Right renal pelvis (tissue), 4 donors: ENCODE measurements at regions not wholly inside any gene's neighbourhood (a gene's known extent, or its start where the extent isn't known, plus 50 kb on each side); places are given as distances from the start of the nearest gene placed in this dataset.
"Not testable (repeated sequence)": the region's sequence is repeated elsewhere in the genome, so short reads cannot be mapped to it uniquely, and the experiment has no call there.

Source experiments
- DNase-seq, 4 donors: peaks; one replicate each; pipeline ENCODE4 v3.0.0-alpha.2; 2013; ENCODE audit warnings: low read depth in 4 of 4, low spot score in 3 of 4, missing footprints in 1 of 4

DNA sequence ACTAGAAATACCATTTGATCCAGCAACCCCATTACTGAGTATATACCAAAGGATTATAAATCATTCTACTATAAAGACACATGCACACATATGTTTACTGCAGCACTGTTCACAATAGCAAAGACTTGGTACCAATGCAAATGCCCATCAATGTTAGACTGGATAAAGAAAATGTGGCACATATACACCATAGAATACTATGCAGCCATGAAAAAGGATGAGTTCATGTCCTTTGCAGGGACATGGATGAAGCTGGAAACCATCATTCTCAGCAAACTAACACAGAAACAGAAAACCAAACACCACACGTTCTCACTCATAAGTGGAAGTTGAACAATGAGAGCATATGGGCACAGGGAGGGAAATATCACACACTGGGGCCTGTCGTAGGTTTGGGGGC lies 106.0 kb downstream of the SPATA18 start:
- not testable (repeated sequence) for DNase-seq

DNA sequence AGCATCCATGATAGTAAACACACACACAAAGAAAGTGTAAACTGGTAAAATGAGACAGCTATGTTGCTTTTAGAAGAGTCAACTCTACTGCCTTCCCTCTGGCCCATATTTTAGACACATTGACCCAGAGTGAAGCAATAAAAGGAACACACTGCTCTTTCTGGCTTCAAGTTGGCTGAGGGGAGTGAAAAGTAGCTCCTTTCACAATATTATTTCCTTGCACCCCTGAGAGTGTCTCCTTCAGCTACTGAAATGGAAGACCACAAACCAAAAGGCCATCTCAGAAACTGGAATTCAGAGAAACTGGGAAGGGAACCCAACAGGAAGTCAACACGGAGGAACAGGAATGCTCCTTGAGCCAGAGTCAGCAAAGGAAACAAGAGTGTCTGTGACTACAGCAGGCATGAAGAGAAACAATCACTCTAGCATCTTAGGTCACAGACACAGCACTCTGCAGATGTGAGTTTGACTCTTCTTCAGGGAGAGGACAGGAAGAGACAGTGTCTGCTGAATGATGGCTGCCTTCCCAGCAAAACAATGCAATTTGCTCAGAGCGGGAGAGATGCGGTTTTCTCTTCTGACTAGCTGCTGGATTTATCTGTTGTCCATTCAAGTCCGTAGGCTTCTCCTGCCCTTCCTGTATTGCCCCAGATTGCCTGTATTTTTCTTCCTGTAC lies 106.7 kb downstream of the SPATA18 start:
- DNase-seq = no peak

DNA sequence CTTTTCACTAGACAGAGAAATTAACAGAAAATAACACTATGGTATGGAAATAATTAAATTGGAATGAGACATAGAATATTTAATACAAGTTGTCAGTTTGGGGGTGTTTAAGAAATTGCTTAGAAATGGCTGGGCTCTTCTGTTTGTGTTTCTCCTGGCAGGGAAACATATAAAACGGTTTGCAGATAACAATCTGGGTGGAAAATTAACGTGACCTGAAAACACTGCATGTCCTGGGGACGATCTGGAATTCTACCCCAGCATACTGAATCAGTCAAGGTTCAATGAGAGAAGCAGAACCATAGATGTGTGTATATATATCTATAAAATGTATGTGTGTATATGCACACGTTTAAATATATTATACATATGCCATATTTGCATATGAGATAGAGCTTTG lies 109.8 kb downstream of the SPATA18 start:
- no peak for DNase-seq

DNA sequence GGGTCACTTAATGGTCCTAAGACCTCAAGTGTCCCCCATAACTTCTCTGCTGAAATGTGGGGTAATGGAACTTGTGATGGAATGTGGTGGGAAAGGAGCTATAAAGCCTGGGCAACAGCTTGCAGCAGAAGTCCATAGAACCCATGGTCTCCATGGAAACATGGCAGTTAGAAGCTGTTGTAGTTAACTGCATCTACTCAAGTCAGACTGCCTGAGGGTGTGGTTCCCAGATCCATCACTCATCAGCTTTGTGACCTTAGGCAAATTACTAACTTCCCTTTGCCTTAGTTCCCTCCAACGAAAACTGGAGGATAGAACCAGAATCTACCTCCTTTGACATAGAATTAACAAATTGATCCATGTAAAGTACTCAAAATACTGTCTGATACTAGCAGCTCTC lies 113.0 kb downstream of the SPATA18 start:
- no peak for DNase-seq

DNA sequence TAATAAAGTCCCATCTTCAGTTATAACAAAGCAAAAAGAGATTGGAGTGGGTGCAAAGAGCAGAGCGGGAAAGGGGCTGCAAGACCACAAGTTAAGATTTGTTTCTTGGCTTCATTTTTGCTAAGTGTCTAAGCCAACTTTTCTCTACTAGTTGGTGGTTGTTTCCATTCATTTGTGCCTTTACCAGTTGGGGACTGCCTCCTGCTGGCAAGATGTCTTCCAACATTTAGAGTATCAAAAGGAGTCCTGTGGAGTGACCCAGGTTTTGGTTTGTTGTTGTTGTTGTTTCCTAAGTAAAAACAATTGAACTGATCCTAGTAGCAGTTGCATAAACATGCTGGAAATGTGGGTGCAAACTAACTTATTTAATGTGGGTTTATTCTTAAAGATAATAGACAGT lies 121.1 kb downstream of the SPATA18 start:
- DNase-seq = no peak

DNA sequence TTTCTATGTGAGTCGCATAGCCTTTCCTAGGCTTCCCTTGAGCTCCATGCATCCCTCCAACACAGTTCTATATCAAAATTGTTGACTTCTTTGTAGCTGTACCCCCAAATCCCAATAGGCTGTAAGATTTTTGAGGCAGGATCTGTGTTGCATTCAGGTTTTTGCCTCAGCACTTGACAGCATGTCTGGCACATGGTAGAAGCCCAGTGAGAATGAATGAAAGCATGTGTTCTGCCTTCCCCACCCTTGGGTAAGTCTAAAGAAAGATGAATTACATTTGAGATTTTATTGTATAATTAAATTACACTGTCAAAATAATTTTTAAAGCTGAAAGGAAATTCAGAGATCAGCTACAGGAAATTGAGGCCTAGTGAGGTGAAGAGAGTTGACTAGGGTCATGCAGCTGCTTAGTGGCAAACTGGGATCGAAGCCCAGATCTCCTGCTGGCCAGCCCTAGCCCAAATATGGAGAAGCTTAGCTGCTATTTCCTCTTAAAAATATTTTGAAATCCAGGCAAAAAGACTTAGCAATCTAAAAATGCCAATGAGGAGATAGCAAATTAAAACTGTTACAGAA lies 122.5 kb downstream of the SPATA18 start:
- peak in 1 of 4 donors; percentile 36 for DNase-seq

DNA sequence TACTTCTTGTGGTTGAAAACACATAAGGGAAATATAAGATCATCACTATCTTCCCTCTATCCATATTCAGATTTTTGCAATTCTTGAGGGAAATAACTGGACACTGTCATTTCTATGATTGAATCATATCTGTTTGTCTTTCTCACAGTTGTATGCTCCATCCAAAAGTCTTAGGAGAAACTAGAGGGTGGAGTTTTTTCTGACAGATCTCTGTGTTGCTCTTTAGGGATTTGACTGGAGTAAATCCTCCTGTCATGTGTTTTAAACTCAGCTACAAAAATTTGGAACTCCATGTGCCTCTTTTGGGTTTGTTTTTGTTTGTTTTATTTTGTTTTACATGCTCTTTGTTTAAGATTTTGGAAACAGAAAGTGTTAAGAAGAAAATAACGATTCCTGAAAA lies 136.5 kb downstream of the SPATA18 start:
- no peak for DNase-seq

DNA sequence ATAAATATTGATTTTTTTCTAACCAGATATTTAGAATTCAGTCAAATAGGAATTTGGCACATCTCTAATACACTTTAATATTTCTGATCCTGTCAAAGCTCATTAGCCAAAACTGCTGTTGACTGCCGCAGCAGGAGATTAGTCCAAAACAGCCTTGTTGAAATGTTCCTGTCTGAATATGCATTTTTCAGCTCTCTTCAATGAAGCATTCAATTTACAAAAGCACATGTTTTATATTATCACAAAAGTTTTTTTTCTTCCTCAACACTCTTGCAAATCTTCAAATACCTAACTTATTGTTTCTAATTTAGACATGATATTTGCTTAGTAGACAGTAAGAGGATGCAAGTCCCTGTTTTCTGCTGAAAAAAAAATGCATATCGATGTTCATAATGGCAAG lies 140.9 kb downstream of the SPATA18 start:
- no peak for DNase-seq

DNA sequence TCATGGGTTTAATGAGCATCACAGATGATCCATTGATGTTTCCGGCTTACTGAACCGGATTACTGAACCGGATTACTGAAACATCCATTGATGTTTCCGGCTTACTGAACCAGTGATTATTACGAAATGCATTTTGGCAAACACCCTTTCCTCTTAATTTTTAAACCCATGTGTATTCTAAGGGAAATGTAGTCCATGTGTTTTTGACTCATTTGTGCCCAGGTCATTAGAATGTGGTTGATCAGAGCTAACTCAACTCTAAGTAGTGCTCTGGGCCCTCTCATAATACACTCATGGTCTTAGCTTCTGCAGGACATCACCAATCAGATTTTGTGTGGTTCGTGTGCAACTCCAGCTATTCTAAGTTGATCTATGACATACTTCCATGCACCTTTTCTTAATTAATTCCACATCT lies 141.6 kb downstream of the SPATA18 start:
- DNase-seq = no peak

DNA sequence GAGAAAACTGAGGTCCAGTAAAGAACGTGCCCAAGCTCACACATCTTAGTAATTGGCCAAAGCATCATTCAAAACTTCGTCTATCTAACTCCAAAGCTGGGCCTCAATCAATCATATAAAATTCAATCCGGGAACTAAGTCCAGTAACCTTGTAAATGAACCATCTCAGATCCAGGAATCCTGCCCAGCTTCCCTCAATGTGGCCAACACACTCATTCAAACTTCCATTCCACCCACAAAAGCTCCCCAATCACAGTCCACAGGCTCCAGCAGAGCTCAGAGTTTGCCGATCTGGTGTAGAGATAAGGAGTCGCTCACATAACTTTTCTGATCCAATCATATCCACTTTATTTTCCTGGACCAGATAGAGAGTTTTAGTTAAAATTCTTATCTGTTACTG lies 144.8 kb downstream of the SPATA18 start:
- DNase-seq = no peak

DNA sequence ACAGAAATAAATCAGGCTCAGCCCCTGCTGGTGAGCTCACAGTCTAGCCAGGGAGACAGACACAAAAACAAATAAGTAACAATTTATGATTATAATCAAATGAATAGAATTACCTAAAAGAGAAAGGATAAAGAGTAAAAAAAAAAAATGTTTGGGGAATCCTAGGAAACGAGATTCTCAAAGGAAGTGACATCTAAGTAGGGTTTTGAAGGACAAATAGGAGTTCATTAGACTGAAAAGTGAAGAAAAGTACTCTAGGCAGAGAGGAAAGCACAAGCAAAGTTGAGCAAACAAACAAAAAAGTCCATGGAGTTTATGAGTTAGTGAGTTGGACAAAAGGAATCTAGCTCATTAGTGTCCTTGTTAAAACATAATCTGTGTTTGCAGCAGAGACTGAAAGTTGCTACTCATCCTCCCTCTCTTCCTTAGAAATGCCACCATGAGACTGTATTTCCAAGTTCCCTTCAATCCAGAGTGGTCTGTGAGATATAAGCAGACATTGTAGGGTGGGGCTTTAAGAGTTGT lies 145.6 kb downstream of the SPATA18 start:
- DNase-seq = no peak

DNA sequence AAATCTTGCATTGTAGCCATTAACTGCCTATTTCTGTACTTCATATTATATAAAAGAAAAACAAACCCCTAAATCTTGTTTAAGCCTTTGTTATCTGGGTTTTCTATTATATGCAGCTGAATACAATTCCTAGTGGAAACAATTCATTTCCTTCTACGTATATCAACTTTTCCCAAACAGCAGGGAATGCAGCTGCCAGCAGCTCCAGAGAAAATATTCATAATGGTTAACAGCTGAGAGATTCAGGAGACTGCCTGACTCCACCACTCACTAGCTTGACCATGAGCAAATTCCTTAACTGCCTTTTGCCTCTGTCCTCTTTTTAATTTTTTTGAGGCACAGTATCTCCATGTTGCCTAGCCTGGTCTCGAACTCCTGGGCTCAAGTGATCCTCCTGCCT lies 146.2 kb downstream of the SPATA18 start:
- peak in 1 of 4 donors; percentile 16 for DNase-seq

DNA sequence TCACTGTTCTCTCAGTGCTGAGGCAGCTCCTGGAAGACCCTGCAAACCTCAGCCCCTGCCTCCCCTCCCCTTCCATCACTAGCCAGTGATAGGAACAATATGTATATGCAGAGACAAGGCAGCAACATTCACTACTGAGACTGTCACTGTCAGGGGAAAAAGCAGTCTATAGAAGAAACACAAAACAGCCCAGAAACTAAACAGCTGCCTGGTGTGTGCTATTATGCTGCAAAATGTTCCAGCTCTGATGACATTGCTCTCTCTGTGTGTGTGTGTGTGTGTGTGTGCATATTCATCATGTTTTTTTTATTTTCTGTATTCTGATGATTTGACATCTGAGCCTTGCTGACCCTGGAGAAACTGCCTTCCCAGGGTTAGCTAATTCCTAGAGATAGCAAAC lies 147.2 kb downstream of the SPATA18 start:
- DNase-seq = peak in 2 of 4 donors; percentile 28 to 47

DNA sequence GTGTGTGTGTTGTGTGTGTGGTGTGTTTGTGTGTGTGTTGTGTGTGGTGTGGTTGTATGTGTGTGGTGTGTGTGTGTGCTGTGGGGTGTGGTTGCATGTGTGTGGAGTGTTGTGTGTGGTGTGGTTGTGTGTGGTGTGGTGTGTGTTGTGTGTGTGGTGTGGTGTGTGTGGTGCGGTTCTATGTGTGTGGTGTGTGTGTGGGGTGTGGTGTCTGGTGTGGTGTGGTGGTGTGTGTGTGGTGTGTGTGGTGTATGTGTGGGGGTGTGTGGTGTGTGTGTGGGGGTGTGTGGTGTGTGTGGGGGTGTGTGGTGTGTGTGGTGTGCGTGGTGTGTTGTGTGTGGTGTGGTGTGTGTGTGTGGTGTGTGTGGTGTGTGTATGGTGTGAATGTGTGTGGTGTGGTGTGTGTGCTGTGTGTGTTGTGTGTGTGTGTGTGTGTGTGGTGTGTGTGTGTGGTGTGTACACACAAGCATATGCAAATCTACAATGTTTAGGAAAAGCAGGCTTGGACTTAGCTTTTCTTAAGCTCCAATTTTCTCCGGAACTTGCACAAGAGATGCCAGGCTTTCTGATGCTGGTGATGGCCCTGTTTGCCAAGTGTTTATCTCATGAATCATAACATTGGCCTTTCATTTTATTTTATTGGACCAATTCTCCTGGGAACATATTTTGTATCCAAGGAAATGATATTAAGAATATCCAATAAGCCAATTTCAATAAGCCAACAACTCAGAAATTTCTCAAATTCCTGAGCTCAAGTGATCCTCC lies 148.7 kb downstream of the SPATA18 start:
- DNase-seq = no peak

DNA sequence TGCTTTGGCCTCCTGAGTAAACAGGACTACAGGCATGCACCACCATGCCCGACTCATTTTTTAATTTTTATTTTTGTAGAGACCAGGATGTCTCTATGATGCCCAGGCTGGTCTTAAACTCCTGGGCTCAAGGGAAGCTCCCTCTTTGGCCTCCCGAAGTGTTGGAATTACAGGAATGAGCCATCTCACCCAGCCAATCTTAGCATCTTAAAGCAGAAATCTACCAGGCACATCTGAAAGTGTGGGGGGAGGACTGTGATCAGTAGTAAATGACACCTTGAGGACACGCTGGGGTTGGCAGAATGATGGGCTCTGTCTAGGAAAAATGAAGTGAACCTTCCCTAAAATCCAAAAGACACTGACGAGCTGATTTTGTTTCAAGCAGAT lies 149.2 kb downstream of the SPATA18 start:
- no peak for DNase-seq

DNA sequence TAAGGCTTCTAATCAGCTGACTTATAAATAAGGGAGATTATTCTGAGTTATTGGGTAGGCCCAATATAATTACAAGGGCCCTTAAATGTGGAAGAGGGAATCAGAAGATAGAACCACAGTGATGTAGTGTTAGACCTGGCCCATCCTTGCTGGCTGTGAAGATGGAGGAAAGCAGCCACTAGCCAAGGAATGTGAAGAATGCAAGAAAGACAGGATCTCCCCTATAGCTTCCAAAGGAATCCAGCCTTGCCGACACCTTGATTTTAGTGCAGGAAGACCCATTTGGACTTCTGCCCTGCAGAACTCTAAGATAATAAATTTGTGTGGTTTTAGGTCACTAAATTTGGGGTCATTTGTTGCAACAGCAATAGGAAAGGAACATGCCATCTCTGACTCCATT lies 150.6 kb downstream of the SPATA18 start:
- no peak for DNase-seq

DNA sequence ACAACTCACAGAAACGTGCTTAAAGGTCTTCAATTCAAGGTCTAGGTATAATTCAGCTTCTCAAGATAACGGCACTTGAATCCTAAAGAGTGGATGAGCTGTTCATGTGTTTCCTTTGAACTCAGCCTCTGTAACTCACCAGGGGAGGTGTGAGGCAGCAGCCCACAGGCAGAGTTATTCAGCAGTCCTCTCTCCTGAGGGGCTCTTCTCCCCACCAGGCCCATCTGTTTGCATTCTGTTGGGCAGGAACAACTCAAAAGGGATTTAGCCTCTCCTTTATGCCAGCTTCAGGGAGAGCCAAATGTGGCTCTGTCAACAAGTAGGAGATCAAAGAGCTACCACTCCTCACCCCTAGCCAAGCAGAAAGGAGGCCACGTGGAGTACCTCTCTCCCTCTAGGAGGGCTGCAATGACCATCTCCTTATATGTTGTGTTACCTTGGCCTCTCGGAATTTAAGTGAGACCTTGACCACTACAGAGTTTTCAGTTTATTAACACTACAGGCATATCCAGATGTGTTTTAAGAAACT lies 151.2 kb downstream of the SPATA18 start:
- DNase-seq = no peak

DNA sequence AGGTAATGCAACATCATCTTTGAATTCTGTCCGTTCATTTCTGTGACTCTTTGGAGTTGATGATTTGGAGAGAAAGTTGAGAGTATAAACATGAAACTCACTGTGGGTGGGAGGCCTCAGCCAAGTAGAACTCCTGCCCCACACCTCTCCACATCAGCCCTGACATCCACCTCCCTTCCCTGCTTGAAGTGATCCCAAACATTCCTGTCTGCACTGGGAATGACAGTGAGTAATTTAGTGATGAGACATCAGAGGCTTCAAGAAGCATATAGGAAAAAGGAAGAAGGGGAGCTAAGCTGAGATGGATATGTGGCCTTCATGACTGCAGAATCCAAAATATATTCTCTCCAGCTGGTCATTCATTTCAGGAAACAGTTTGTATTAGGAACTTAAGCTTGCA lies 151.8 kb downstream of the SPATA18 start:
- no peak for DNase-seq

DNA sequence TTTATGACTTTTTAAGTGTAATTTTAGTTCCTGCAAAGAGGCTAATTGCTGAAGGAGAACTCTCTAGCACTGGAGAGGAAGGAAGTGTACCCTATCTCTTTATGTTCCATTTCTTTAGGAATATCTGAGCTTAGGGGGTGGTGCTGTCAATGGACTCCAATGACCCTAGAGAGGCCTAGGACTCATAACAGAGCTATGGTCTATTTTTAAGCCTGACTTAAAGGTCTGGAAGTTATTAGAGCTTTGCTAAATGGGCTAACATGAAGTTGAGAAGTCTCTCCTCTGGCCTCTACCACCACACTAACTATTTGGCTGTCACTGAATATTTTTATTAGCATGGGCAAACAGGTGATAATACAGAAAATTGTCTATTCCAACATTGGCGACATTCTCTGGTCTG lies 152.2 kb downstream of the SPATA18 start:
- no peak for DNase-seq

DNA sequence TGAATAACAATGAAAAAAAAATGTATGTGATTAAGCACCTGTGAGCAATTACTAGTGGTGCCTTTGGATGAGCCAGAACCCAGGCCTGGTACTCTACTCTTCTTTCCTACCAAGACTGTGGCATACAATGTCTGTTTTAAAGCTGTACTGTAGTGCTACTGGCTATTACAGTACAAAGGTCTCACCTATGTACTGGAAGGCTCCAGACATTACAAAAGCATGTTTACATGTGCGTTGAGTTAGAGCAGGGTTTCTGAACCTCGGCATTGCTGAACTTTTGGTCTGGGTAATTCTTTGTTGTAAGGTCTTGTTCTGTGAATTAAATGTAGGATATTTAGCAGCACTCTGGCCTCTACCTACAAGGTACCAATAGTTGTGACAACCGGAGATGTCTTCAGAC lies 153.8 kb downstream of the SPATA18 start:
- DNase-seq = no peak

DNA sequence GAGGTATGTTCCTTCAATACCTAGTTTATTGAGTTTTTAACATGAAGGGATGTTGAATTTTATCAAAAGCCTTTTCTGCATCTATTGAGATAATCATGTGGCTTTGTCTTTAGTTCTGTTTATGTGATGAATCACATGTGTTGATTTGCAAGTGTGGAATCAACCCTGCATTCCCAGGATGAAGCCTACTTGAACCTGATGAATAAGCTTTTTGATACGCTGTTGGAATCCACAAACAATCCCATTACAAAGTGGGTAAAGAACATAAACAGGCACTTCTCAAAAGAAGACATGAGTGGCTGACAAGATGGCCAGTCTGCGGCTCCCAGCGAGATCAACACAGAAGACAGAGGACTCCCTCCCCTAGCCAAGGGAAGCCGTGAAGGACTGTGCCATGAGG lies 156.0 kb downstream of the SPATA18 start:
- not testable (repeated sequence) for DNase-seq

DNA sequence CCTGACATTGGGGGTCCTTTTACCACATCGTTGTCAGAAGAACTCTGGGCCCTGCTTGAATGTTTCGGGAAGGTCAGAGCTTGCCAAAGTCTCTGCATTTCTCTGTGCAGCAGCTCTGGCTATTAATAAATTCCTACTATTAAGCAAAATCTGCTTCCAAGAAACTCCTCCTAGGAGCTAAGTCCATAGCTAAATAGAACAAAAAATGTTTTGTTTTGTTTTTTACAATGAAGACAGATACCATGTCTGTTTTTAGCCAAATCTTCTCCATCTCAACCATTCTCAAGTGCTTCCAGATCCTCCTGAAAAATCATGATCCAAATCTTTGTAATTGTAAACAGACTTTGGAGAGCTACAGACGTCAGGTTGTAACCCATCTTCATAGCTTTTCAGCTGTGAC lies 161.6 kb downstream of the SPATA18 start:
- no peak for DNase-seq
